ENCODE measurements at regions not wholly inside any gene's neighbourhood (a gene's known extent, or its start where the extent isn't known, plus 50 kb on each side); places are given as distances from the start of the nearest gene placed in this dataset.

DNA sequence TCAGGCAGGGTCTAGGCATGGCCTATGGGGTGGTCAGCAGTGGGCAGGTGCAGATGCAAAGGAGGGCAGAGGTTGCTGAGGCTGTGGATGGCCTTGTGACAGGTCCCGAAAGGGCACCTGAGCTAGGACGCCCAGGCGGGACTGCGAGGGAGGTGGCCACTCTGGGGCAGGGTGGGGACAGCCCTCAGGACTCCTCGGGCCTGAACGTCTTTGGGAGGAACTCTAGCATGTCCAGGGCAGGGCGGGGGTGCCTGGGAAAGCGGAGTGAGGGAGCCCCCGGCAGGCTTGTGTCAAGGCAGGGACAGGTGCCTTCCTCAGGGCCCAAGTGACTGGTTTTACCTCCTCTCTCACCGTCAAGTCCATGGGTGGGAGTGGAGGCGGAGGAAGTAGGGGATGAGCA is 125.4 kb upstream of the WNT4 start:
- FAIRE-seq (no peak), DNase-seq (ENCODE audit: low read depth, low spot score) (no peak)
- no peaks in the 10 kb centered on the region for H4K20me1 ChIP-seq (replicated peaks; ENCODE audit: control insufficient read depth, extremely low read depth, insufficient read depth, low read length)
- no peak overlapping the region for H3K27ac ChIP-seq (ENCODE audit: insufficient read depth, low read depth, low read length)
- no peak overlapping the region for H3K4me3 ChIP-seq (replicated peaks in 1 of 3; ENCODE audit: insufficient read depth in 1 of 3, low read depth in 1 of 3, low read length in 3 of 3)
- no peaks in the 10 kb centered on the region for H3K9me1 ChIP-seq (replicated peaks; ENCODE audit: control insufficient read depth, extremely low read depth, insufficient read depth, low read length)
- no peak overlapping the region for H2AFZ ChIP-seq (ENCODE audit: low read depth, low read length)
- H3K4me1 ChIP-seq (ENCODE audit: control insufficient read depth, extremely low read depth, insufficient read depth, low read length): peaks cover 8% of the 10 kb centered on the region
- dilution Hi-C loops (cut with MboI; ENCODE audit: extremely low pct_ligation_motif_present, low sequenced_read_pairs) (no loop called here), intact Hi-C loops (cut with micrococcal nuclease) (no loop called here)
- H3K9me3 ChIP-seq (replicated peaks; ENCODE audit: control insufficient read depth, insufficient read depth, low read length): no peaks in the 10 kb centered on the region
- POLR2A ChIA-PET: no interaction called here
- H3K27me3 ChIP-seq (ENCODE audit: control insufficient read depth in 2 of 2, insufficient read depth in 2 of 2, low read length in 2 of 2): peaks cover 0 to 2% of the 10 kb centered on the region in 2 experiments
- no peaks in the 10 kb centered on the region for H3K36me3 ChIP-seq (ENCODE audit: control insufficient read depth in 2 of 2, extremely low read depth in 1 of 2, insufficient read depth in 2 of 2, low read length in 2 of 2)
- CTCF ChIA-PET: no interaction called here
- no peak overlapping the region for H3K9ac ChIP-seq (replicated peaks; ENCODE audit: extremely low read depth, insufficient read depth, low read length)
- TF ChIP-seq, protein P1, sequence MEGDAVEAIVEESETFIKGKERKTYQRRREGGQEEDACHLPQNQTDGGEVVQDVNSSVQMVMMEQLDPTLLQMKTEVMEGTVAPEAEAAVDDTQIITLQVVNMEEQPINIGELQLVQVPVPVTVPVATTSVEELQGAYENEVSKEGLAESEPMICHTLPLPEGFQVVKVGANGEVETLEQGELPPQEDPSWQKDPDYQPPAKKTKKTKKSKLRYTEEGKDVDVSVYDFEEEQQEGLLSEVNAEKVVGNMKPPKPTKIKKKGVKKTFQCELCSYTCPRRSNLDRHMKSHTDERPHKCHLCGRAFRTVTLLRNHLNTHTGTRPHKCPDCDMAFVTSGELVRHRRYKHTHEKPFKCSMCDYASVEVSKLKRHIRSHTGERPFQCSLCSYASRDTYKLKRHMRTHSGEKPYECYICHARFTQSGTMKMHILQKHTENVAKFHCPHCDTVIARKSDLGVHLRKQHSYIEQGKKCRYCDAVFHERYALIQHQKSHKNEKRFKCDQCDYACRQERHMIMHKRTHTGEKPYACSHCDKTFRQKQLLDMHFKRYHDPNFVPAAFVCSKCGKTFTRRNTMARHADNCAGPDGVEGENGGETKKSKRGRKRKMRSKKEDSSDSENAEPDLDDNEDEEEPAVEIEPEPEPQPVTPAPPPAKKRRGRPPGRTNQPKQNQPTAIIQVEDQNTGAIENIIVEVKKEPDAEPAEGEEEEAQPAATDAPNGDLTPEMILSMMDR (IDR thresholded peaks at IDR 0.05; ENCODE audit: extremely low read depth in 1 of 2, insufficient read depth in 1 of 2, low read depth in 1 of 2, low read length in 2 of 2): no peak
- TF ChIP-seq JUN (IDR thresholded peaks at IDR 0.05; ENCODE audit: borderline replicate concordance, insufficient read depth, insufficient read length, low read depth) (no peak), GATA2 (IDR thresholded peaks at IDR 0.05; ENCODE audit: insufficient read depth, insufficient read length, low read depth, low read length) (no peak), POLR2AphosphoS5 (IDR thresholded peaks at IDR 0.05; ENCODE audit: insufficient read depth, low read depth, low read length) (no peak), EZH2 (IDR thresholded peaks at IDR 0.05; ENCODE audit: borderline replicate concordance, low read depth, low read length, severe bottlenecking) (no peak), MYC (IDR thresholded peaks at IDR 0.05; ENCODE audit: low read depth, low read length) (no peak), FOS (IDR thresholded peaks at IDR 0.05; ENCODE audit: borderline replicate concordance, insufficient read depth, low read length) (no peak), POLR2A (IDR thresholded peaks at IDR 0.05; ENCODE audit: low read depth, low read length) (no peak)
- TF ChIP-seq, protein P2, sequence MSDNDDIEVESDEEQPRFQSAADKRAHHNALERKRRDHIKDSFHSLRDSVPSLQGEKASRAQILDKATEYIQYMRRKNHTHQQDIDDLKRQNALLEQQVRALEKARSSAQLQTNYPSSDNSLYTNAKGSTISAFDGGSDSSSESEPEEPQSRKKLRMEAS (IDR thresholded peaks at IDR 0.05; ENCODE audit: insufficient read depth, insufficient read length): no peak
- no TSS peak for BruUV-seq (replicated peaks)
- H3K4me2 ChIP-seq (ENCODE audit: insufficient read depth, low read length): no peak overlapping the region
- no peaks in the 10 kb centered on the region for H3K79me2 ChIP-seq (ENCODE audit: control insufficient read depth, insufficient read depth, low read length)

Data from endothelial cell of umbilical vein (primary cell).